ENCODE measurements at regions not wholly inside any gene's neighbourhood (a gene's known extent, or its start where the extent isn't known, plus 50 kb on each side); places are given as distances from the start of the nearest gene placed in this dataset.

DNA sequence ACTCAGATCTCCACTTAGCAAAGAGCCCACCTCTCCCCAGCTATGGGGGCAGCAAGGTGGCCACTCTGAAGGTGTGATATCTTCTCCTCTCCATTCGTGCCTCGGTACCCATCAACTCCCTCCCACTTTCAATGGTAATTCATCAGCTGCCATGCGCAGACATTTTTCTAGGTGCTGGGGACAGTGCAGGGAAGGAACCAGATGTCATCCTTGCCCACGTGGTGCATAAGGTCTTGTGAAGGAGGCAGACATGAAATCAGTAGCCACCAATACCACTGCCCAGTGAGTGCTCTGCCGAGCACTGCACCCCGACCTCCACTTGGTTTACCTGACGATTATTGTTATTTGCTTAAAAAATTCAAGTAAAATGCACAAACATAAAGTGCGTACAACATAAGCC, 76.3 kb upstream of the CSF3R start:
- TF ChIP-seq, protein P1, sequence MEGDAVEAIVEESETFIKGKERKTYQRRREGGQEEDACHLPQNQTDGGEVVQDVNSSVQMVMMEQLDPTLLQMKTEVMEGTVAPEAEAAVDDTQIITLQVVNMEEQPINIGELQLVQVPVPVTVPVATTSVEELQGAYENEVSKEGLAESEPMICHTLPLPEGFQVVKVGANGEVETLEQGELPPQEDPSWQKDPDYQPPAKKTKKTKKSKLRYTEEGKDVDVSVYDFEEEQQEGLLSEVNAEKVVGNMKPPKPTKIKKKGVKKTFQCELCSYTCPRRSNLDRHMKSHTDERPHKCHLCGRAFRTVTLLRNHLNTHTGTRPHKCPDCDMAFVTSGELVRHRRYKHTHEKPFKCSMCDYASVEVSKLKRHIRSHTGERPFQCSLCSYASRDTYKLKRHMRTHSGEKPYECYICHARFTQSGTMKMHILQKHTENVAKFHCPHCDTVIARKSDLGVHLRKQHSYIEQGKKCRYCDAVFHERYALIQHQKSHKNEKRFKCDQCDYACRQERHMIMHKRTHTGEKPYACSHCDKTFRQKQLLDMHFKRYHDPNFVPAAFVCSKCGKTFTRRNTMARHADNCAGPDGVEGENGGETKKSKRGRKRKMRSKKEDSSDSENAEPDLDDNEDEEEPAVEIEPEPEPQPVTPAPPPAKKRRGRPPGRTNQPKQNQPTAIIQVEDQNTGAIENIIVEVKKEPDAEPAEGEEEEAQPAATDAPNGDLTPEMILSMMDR (IDR thresholded peaks at IDR 0.05), result no peak
- no peak for TF ChIP-seq POLR2A (IDR thresholded peaks at IDR 0.05)
- no peak for TF ChIP-seq EP300 (IDR thresholded peaks at IDR 0.05)
- no peak for TF ChIP-seq POLR2AphosphoS5 (IDR thresholded peaks at IDR 0.05)
